ENCODE measurements at regions not wholly inside any gene's neighbourhood (a gene's known extent, or its start where the extent isn't known, plus 50 kb on each side); places are given as distances from the start of the nearest gene placed in this dataset.

- Mint-ChIP-seq H3K4me1 (ENCODE audit: low read depth) (no peaks in the 10 kb centered on the region), H3K27ac (no peak overlapping the region), H3K4me3 (no peak overlapping the region), H3K36me3 (ENCODE audit: low read depth) (no peaks in the 10 kb centered on the region), H3K9me3 (no peaks in the 10 kb centered on the region), H3K27me3 (peaks cover 20% of the 10 kb centered on the region)
- intact Hi-C loops (cut with micrococcal nuclease): no loop called here
Observed at GRCh38 chr17:56045872-56046271, 107.4 kb upstream of the ANKFN1 start.

GRCh38 chr17:56047331-56047730 is 105.9 kb upstream of the ANKFN1 start:
- Mint-ChIP-seq H3K9me3 (no peaks in the 10 kb centered on the region), H3K36me3 (ENCODE audit: low read depth) (no peaks in the 10 kb centered on the region), H3K27me3 (peaks cover 20% of the 10 kb centered on the region), H3K4me3 (no peak overlapping the region), H3K27ac (no peak overlapping the region), H3K4me1 (ENCODE audit: low read depth) (no peaks in the 10 kb centered on the region)
- intact Hi-C loops (cut with micrococcal nuclease): no loop called here

- no peaks in the 10 kb centered on the region for H3K4me1 Mint-ChIP-seq (ENCODE audit: low read depth)
- H3K27ac Mint-ChIP-seq: no peak overlapping the region
- H3K9me3 Mint-ChIP-seq: peaks cover 16% of the 10 kb centered on the region
- intact Hi-C loops (cut with micrococcal nuclease): no loop called here
- no peaks in the 10 kb centered on the region for H3K27me3 Mint-ChIP-seq
- no peaks in the 10 kb centered on the region for H3K36me3 Mint-ChIP-seq (ENCODE audit: low read depth)
- no peak overlapping the region for H3K4me3 Mint-ChIP-seq
Observed at GRCh38 chr17:56057869-56058268, 95.4 kb upstream of the ANKFN1 start.

GRCh38 chr17:56064506-56064905 is 88.8 kb upstream of the ANKFN1 start:
- Mint-ChIP-seq H3K4me1 (ENCODE audit: low read depth) (no peaks in the 10 kb centered on the region), H3K9me3 (peaks cover 30% of the 10 kb centered on the region), H3K36me3 (ENCODE audit: low read depth) (no peaks in the 10 kb centered on the region), H3K27me3 (no peaks in the 10 kb centered on the region), H3K4me3 (no peak overlapping the region), H3K27ac (no peak overlapping the region)
- intact Hi-C loops (cut with micrococcal nuclease): no loop called here

GRCh38 chr17:56074361-56074890 is 78.8 kb upstream of the ANKFN1 start:
- Mint-ChIP-seq H3K9me3 (peaks cover 16% of the 10 kb centered on the region), H3K4me3 (no peak overlapping the region), H3K36me3 (ENCODE audit: low read depth) (no peaks in the 10 kb centered on the region), H3K27me3 (no peaks in the 10 kb centered on the region), H3K27ac (no peak overlapping the region), H3K4me1 (ENCODE audit: low read depth) (peaks cover 5% of the 10 kb centered on the region)
- intact Hi-C loops (cut with micrococcal nuclease): no loop called here

- Mint-ChIP-seq H3K27me3 (no peaks in the 10 kb centered on the region), H3K36me3 (ENCODE audit: low read depth) (no peaks in the 10 kb centered on the region), H3K4me1 (ENCODE audit: low read depth) (no peaks in the 10 kb centered on the region), H3K4me3 (no peak overlapping the region), H3K9me3 (peaks cover 16% of the 10 kb centered on the region), H3K27ac (no peak overlapping the region)
- intact Hi-C loops (cut with micrococcal nuclease): no loop called here
Observed at GRCh38 chr17:56076980-56077379, 76.3 kb upstream of the ANKFN1 start.

- intact Hi-C loops (cut with micrococcal nuclease): no loop called here
- H3K27me3 Mint-ChIP-seq: no peaks in the 10 kb centered on the region
- H3K4me3 Mint-ChIP-seq: no peak overlapping the region
- no peaks in the 10 kb centered on the region for H3K4me1 Mint-ChIP-seq (ENCODE audit: low read depth)
- H3K9me3 Mint-ChIP-seq: peaks cover 1% of the 10 kb centered on the region
- H3K27ac Mint-ChIP-seq: no peak overlapping the region
- H3K36me3 Mint-ChIP-seq (ENCODE audit: low read depth): no peaks in the 10 kb centered on the region
Observed at GRCh38 chr17:56083475-56083874, 69.8 kb upstream of the ANKFN1 start.

GRCh38 chr17:56085576-56086267 is 67.6 kb upstream of the ANKFN1 start:
- no peaks in the 10 kb centered on the region for H3K36me3 Mint-ChIP-seq (ENCODE audit: low read depth)
- H3K9me3 Mint-ChIP-seq: no peaks in the 10 kb centered on the region
- no peak overlapping the region for H3K27ac Mint-ChIP-seq
- peaks cover 6% of the 10 kb centered on the region for H3K27me3 Mint-ChIP-seq
- intact Hi-C loops (cut with micrococcal nuclease): no loop called here
- H3K4me1 Mint-ChIP-seq (ENCODE audit: low read depth): no peaks in the 10 kb centered on the region
- H3K4me3 Mint-ChIP-seq: no peak overlapping the region

- Mint-ChIP-seq H3K27ac (no peak overlapping the region), H3K27me3 (peaks cover 6% of the 10 kb centered on the region)
Observed at GRCh38 chr17:56087199-56087598, 66.1 kb upstream of the ANKFN1 start.

GRCh38 chr17:56096026-56096810 is 57.1 kb upstream of the ANKFN1 start:
- intact Hi-C loops (cut with micrococcal nuclease): no loop called here
- no peaks in the 10 kb centered on the region for H3K9me3 Mint-ChIP-seq
- no peak overlapping the region for H3K27ac Mint-ChIP-seq
- H3K4me3 Mint-ChIP-seq: no peak overlapping the region
- no peaks in the 10 kb centered on the region for H3K36me3 Mint-ChIP-seq (ENCODE audit: low read depth)
- H3K4me1 Mint-ChIP-seq (ENCODE audit: low read depth): no peaks in the 10 kb centered on the region
- peaks cover 5% of the 10 kb centered on the region for H3K27me3 Mint-ChIP-seq

More at GRCh38 chr17:56087199-56087598, 66.1 kb upstream of the ANKFN1 start:
- Mint-ChIP-seq H3K4me3 (no peak overlapping the region), H3K9me3 (no peaks in the 10 kb centered on the region), H3K36me3 (ENCODE audit: low read depth) (no peaks in the 10 kb centered on the region), H3K4me1 (ENCODE audit: low read depth) (no peaks in the 10 kb centered on the region)
- intact Hi-C loops (cut with micrococcal nuclease): no loop called here

- Mint-ChIP-seq H3K4me3 (no peak overlapping the region), H3K36me3 (ENCODE audit: low read depth) (no peaks in the 10 kb centered on the region), H3K27ac (no peak overlapping the region), H3K4me1 (ENCODE audit: low read depth) (no peaks in the 10 kb centered on the region), H3K27me3 (peaks cover 6% of the 10 kb centered on the region), H3K9me3 (no peaks in the 10 kb centered on the region)
- intact Hi-C loops (cut with micrococcal nuclease): no loop called here
Observed at GRCh38 chr17:56098746-56099145, 54.5 kb upstream of the ANKFN1 start.

GRCh38 chr17:56099649-56100048 is 53.6 kb upstream of the ANKFN1 start:
- intact Hi-C loops (cut with micrococcal nuclease): no loop called here
- Mint-ChIP-seq H3K9me3 (no peaks in the 10 kb centered on the region), H3K27me3 (peaks cover 7% of the 10 kb centered on the region), H3K4me3 (no peak overlapping the region), H3K4me1 (ENCODE audit: low read depth) (no peaks in the 10 kb centered on the region), H3K27ac (no peak overlapping the region), H3K36me3 (ENCODE audit: low read depth) (no peaks in the 10 kb centered on the region)
